ENCODE measurements at regions not wholly inside any gene's neighbourhood (a gene's known extent, or its start where the extent isn't known, plus 50 kb on each side); places are given as distances from the start of the nearest gene placed in this dataset.

- BruUV-seq (replicated peaks), result no TSS peak
- Histone ChIP-seq H3K18ac (ENCODE audit: low read depth, low read length) (no peak overlapping the region), H3K4me1 (ENCODE audit: control insufficient read depth, insufficient read depth, low read length) (no peaks in the 10 kb centered on the region), H2BK15ac (ENCODE audit: low read depth, low read length) (no peak overlapping the region), H2AK9ac (replicated peaks; ENCODE audit: low read depth, low read length, poor library complexity) (no peak overlapping the region), H3K27ac (ENCODE audit: insufficient read depth, low read length) (no peak overlapping the region), H3K36me3 (ENCODE audit: control insufficient read depth, insufficient read depth, low read length) (no peaks in the 10 kb centered on the region), H3K27me3 (ENCODE audit: control insufficient read depth, insufficient read depth, low read length) (peaks cover 5% of the 10 kb centered on the region), H3K4me3 (ENCODE audit: insufficient read depth, low read depth, low read length) (no peak overlapping the region), H3K4ac (ENCODE audit: low read depth, low read length) (no peak overlapping the region), H4K20me1 (ENCODE audit: insufficient read depth, low read length) (no peaks in the 10 kb centered on the region), H4K91ac (ENCODE audit: insufficient read depth, low read depth, low read length) (no peak overlapping the region), H2AK5ac (ENCODE audit: low read depth, low read length) (no peak overlapping the region), H2BK5ac (ENCODE audit: low read depth, low read length, poor library complexity, severe bottlenecking) (no peak overlapping the region), H3K9me1 (ENCODE audit: insufficient read depth, low read length) (no peaks in the 10 kb centered on the region), H4K5ac (ENCODE audit: low read depth, low read length) (no peak overlapping the region), H4K8ac (ENCODE audit: low read depth in 2 of 2, low read length in 2 of 2) (no peak overlapping the region), H3K14ac (replicated peaks; ENCODE audit: low read depth, low read length) (no peak overlapping the region), H3K56ac (ENCODE audit: extremely low read depth, insufficient read depth, low read length) (no peak overlapping the region), H3K9me3 (ENCODE audit: control insufficient read depth, insufficient read depth, low read length) (no peaks in the 10 kb centered on the region), H3K23ac (ENCODE audit: low read depth, low read length) (peak overlapping the region; percentile 82), H2AFZ (replicated peaks; ENCODE audit: low read length, poor library complexity) (peak overlapping the region; percentile 63), H2BK20ac (ENCODE audit: low read depth, low read length) (no peak overlapping the region), H3K9ac (ENCODE audit: low read depth, low read length) (no peak overlapping the region), H3K4me2 (ENCODE audit: low read depth, low read length) (no peak overlapping the region), H3K79me1 (ENCODE audit: low read depth in 1 of 2, low read length in 2 of 2) (no peaks in the 10 kb centered on the region), H2BK120ac (ENCODE audit: low read depth, low read length) (no peak overlapping the region)
- ATAC-seq (ENCODE audit: low read depth), result no peak
- in situ Hi-C loops (cut with MboI; ENCODE audit: low sequenced_read_pairs) (no loop called here), dilution Hi-C loops (cut with HindIII; ENCODE audit: low sequenced_read_pairs, unreplicated experiment) (no loop called here), intact Hi-C loops (cut with micrococcal nuclease) (no loop called here)
- POLR2A ChIA-PET (ENCODE audit: unreplicated experiment), result no interaction called here
- CTCF ChIA-PET, result no interaction called here
- WGBS, 2 experiments (ENCODE audit: extremely low coverage in 2 of 2, insufficient read length in 1 of 2), result 57% methylated on average over 1 of the region's 4 CpGs; no CpG with 5 or more reads in 1 of the 2 experiments
- TF ChIP-seq CEBPB (IDR thresholded peaks at IDR 0.05; ENCODE audit: low read depth, low read length) (no peak), NFE2L2 (IDR thresholded peaks at IDR 0.05; ENCODE audit: low read depth, low read length) (no peak), FOS (IDR thresholded peaks at IDR 0.05; ENCODE audit: low read depth, low read length) (no peak)
- DNase-seq, result no peak
Measured at GRCh38 chr5:72698481-72698880, 118.0 kb upstream of the TNPO1 start.
